ENCODE measurements at regions not wholly inside any gene's neighbourhood (a gene's known extent, or its start where the extent isn't known, plus 50 kb on each side); places are given as distances from the start of the nearest gene placed in this dataset.

DNA sequence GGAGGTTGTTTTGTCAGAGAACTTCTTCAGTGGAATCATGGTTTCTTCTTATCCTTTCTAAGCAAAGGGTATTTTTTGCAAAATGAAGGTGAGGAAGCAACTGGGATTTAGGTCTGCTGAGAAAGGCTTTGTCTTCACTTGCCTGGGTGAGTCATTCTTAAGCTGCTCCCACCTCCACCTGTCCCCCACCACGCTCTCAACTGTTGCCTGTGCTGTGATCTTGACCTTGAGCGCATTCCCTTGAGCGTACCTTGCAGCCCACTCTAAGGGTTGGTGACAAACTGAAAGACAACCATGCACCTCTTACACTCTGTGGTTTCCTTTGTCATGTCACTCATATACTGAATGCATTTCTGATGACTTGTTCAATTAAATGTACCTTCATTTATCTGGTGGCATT lies 641.1 kb downstream of the RNF144B start:
- no peak for TF ChIP-seq EZH2 (IDR thresholded peaks at IDR 0.05; ENCODE audit: borderline replicate concordance, low read depth, low read length, severe bottlenecking)
- TF ChIP-seq, protein P1, sequence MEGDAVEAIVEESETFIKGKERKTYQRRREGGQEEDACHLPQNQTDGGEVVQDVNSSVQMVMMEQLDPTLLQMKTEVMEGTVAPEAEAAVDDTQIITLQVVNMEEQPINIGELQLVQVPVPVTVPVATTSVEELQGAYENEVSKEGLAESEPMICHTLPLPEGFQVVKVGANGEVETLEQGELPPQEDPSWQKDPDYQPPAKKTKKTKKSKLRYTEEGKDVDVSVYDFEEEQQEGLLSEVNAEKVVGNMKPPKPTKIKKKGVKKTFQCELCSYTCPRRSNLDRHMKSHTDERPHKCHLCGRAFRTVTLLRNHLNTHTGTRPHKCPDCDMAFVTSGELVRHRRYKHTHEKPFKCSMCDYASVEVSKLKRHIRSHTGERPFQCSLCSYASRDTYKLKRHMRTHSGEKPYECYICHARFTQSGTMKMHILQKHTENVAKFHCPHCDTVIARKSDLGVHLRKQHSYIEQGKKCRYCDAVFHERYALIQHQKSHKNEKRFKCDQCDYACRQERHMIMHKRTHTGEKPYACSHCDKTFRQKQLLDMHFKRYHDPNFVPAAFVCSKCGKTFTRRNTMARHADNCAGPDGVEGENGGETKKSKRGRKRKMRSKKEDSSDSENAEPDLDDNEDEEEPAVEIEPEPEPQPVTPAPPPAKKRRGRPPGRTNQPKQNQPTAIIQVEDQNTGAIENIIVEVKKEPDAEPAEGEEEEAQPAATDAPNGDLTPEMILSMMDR (IDR thresholded peaks at IDR 0.05; ENCODE audit: borderline replicate concordance, extremely low read depth, low read length, poor library complexity, severe bottlenecking) = no peak
